ENCODE measurements at regions not wholly inside any gene's neighbourhood (a gene's known extent, or its start where the extent isn't known, plus 50 kb on each side); places are given as distances from the start of the nearest gene placed in this dataset.

DNA sequence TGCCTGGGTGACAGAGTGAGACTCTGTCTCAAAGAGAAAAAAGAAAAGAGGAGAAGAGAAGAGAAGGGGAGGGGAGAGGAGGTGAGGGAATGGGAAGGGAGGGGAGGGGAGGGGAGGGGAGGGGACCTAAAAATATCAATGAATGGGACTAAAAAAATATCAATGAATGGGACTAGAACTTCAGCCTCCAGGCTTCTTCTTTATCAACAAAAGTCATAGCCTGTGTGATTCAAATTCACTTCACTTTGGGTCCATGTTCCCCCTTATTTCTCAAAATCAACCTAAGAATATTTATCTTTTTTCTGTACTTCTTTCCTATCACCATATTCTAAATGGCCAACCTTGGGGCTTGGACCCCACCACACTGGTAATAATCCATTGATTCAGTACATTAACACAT, 92.1 kb upstream of the PIK3C3 start:
- DNase-seq (no peak), ATAC-seq (no peak)
- Histone ChIP-seq H3K4me3 (no peak overlapping the region), H3K36me3 (no peaks in the 10 kb centered on the region), H3K27ac (no peak overlapping the region), H3K27me3 (no peaks in the 10 kb centered on the region), H3K4me1 (no peaks in the 10 kb centered on the region), H3K9me3 (no peaks in the 10 kb centered on the region)
- TF ChIP-seq, protein P1, sequence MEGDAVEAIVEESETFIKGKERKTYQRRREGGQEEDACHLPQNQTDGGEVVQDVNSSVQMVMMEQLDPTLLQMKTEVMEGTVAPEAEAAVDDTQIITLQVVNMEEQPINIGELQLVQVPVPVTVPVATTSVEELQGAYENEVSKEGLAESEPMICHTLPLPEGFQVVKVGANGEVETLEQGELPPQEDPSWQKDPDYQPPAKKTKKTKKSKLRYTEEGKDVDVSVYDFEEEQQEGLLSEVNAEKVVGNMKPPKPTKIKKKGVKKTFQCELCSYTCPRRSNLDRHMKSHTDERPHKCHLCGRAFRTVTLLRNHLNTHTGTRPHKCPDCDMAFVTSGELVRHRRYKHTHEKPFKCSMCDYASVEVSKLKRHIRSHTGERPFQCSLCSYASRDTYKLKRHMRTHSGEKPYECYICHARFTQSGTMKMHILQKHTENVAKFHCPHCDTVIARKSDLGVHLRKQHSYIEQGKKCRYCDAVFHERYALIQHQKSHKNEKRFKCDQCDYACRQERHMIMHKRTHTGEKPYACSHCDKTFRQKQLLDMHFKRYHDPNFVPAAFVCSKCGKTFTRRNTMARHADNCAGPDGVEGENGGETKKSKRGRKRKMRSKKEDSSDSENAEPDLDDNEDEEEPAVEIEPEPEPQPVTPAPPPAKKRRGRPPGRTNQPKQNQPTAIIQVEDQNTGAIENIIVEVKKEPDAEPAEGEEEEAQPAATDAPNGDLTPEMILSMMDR (IDR thresholded peaks at IDR 0.05), result no peak
- TF ChIP-seq POLR2A (IDR thresholded peaks at IDR 0.05), result no peak
- intact Hi-C loops (cut with DNase I), result no loop called here

DNA sequence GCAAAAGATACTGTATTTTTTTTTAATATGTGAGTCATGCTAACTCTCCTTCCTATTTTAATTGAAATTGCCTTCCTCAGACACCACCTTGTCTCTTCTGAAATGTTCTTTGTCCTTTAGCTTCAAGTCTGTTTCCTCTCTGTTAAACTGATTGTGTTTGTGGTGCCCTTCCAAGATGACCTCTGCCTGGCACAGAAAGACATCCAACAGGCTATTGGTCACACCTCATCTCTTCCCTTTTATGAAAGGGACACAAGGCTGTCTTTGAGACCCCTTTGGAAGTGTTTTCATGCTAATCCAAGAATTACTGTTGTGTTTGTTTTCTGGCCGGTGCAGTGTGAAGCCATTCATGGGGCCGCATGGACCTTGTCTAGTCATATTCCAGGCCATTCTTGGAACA, 94.0 kb upstream of the PIK3C3 start:
- Histone ChIP-seq H3K4me3 (no peak overlapping the region), H3K9me3 (no peaks in the 10 kb centered on the region), H3K27ac (no peak overlapping the region), H3K36me3 (no peaks in the 10 kb centered on the region), H3K4me1 (no peaks in the 10 kb centered on the region), H3K27me3 (no peaks in the 10 kb centered on the region)
- ATAC-seq (no peak), DNase-seq (no peak)
- TF ChIP-seq POLR2A (IDR thresholded peaks at IDR 0.05), result no peak
- TF ChIP-seq, protein P1 (IDR thresholded peaks at IDR 0.05), result no peak
- intact Hi-C loops (cut with DNase I), result no loop called here
- 89% methylated on average over 2 of the region's 2 CpGs for WGBS (ENCODE audit: insufficient coverage, low coverage, low lambda C conversion rate, missing lambda C conversion rate)

DNA sequence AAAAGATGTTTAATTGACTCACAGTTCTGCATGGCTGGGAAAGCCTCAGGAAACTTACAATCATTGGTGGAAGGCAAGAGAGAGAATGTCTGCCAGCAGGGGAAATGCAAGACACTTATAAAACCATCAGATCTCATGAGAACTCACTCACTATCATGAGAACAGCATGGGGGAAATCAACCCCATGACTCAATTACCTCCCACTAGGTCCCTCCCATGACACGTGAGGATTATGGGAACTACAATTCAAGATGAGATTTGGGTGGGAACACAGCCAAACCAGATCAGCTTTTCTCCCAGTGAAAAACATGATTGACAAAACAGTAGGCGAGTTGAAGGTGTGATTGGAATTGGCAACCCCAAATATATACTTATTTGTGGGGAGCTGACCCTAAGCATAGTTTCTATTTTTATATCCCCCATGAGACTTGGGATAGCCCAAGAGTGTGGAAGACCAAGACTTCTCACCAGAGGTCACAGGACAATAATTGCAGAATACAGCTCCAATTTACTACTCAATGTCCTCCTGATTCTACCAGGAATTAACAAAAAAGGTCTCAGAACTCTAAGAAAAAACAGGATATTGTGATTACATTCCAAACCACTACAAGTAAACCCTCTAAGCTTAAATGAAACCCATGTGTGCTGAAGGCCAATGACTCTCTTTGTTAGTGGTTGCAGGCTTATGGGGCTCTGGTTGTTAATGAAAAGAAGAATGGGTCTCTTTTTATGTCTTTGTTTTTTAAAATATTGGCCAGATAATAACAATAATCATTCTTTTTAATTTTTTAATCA, 96.1 kb upstream of the PIK3C3 start:
- Histone ChIP-seq H3K4me1 (no peaks in the 10 kb centered on the region), H3K4me3 (no peak overlapping the region), H3K9me3 (no peaks in the 10 kb centered on the region), H3K36me3 (no peaks in the 10 kb centered on the region), H3K27me3 (no peaks in the 10 kb centered on the region), H3K27ac (no peak overlapping the region)
- no peak for ATAC-seq
- TF ChIP-seq POLR2A (IDR thresholded peaks at IDR 0.05), result no peak
- TF ChIP-seq, protein P1 (IDR thresholded peaks at IDR 0.05), result no peak
- DNase-seq, result no peak
- 46% methylated on average over 2 of the region's 2 CpGs for WGBS (ENCODE audit: insufficient coverage, low coverage, low lambda C conversion rate, missing lambda C conversion rate)
- intact Hi-C loops (cut with DNase I), result no loop called here

DNA sequence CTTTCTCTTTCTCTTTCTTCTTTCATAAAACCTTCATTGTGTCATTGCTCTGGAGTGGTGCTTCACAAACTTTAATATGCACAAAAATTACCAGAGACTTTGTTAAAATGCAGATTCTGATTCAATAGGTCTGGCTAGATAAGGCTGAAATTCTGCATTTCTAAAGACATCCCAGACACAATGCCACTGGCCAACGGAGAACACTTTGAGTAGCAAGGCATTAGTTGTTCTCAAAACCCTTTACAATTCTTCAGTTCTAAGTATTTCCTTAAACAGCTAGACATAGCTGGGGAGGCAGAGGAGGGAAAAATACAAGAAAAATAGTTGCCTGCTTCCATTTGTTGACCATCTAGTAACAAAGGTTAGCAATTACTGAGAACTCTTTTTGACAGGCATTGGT, 101.8 kb upstream of the PIK3C3 start:
- WGBS (ENCODE audit: insufficient coverage, low coverage, low lambda C conversion rate, missing lambda C conversion rate), result 20% methylated on average over 1 of the region's 1 CpG
- no peak for DNase-seq

More for the DNA sequence above, 101.8 kb upstream of the PIK3C3 start:
- no peaks in the 10 kb centered on the region for H3K27me3 ChIP-seq
- H3K4me1 ChIP-seq, result no peaks in the 10 kb centered on the region
- no peaks in the 10 kb centered on the region for H3K9me3 ChIP-seq
- no peaks in the 10 kb centered on the region for H3K36me3 ChIP-seq
- no peak overlapping the region for H3K4me3 ChIP-seq
- intact Hi-C loops (cut with DNase I), result no loop called here
- no peak for ATAC-seq
- TF ChIP-seq, protein P1 (IDR thresholded peaks at IDR 0.05), result no peak
- TF ChIP-seq POLR2A (IDR thresholded peaks at IDR 0.05), result no peak
- no peak overlapping the region for H3K27ac ChIP-seq
